HG03457 (cell line): ENCODE measurements at regions not wholly inside any gene's neighbourhood (a gene's known extent, or its start where the extent isn't known, plus 50 kb on each side); places are given as distances from the start of the nearest gene placed in this dataset.
"Not testable (repeated sequence)": the region's sequence is repeated elsewhere in the genome, so short reads cannot be mapped to it uniquely, and the experiment has no call there.

Source experiments
- ATAC-seq: cut with Tn5 transposase; IDR thresholded peaks from one replicate; pipeline ENCODE4 v1.9.1; 2021; ENCODE audit warnings: moderate number of reproducible peaks; ENCODE audit not compliant: unreplicated experiment

DNA sequence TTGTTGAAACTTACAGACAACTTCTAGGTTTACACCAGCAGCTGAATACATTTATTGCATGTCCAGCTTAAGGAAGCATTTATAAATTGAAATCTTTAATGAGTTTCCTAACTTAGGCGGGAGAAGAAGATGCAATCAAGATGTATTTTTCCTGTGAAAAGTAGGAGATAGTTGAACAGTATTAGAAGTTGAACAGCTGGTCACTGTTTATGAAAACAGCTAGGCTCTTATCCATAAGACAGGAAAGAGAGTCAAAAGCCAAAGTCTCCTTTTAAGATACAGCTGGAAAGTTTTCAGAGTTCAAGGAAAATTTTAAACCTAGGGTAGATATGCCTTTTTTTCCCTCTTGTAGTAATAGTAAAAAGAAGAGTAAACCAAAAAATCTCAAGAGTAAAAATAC is 236.1 kb upstream of the FERD3L start:
- no peak for ATAC-seq

DNA sequence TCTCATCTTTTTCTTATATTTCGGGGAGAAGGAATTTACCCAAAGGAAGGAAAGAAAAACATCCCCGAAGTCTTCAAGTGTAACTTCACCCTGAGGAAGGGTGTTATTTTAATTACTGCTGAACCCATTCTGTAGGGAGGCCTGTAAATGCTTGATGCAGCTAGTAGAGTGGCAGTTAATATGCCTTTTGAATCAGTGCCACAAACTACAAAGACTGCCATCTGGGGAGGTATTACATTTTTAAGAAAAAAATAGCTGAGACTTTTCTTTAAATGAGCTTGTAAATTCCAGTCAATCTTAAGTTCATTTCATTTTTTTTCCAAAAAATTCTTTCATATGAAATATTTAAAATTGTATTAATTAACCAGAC is 233.1 kb upstream of the FERD3L start:
- no peak for ATAC-seq

DNA sequence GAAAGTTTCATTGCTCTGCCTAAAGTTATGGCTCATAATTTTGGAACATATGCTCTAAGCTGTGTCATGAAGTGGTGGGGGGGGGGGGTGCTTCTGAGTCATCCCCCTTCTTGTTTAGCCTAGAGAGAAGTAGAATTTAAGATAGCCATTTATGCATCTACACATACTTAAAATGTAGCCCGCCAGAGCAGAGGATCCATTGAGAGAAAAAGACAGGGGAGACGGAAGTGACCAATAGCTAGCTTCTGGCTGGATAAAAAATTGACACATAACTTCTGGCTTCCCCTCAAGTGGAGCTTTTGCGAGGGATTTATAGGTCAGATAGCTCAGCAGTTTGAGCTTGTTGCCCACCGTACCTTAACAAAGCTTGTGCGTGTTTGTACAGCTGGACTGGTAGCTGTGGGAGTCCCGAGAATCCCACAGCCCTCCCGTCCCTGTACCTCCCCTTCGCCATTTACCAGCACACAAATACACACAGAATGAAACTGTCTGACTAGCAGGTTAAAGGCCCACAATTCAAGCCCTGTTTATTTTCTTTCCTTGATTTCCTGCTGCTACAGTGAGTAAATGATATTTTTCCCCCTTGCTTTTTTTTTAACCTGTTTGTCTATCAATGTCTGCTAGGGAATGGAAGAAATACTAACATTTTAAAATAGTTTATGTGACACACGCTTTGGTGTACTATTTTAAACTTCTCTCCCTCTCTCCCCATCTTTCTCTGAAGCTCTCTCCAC is 232.6 kb upstream of the FERD3L start:
- no peak for ATAC-seq

DNA sequence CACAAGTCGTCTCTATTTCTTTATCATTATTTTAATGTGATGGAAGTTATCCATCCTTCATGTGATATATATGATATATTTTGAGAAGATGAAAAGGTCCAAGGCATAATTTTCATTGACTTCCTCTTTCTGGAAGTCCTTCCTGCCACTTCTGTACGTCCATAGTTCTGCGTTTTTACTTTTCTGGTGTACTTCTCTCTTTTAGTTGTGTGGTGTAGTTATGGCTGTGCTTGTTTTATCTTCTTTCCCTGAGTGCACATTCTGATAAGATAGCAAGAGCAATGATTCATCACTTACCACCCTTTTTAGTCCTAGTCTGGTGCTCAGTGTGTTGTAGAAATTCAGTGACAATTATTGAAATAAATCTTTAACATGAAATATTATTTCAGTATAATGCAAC is 231.3 kb upstream of the FERD3L start:
- ATAC-seq: no peak

- ATAC-seq: no peak
Measured at GRCh38 chr7:19375976-19376375, 230.8 kb upstream of the FERD3L start.

GRCh38 chr7:19373334-19373733 is 228.1 kb upstream of the FERD3L start:
- ATAC-seq: no peak

DNA sequence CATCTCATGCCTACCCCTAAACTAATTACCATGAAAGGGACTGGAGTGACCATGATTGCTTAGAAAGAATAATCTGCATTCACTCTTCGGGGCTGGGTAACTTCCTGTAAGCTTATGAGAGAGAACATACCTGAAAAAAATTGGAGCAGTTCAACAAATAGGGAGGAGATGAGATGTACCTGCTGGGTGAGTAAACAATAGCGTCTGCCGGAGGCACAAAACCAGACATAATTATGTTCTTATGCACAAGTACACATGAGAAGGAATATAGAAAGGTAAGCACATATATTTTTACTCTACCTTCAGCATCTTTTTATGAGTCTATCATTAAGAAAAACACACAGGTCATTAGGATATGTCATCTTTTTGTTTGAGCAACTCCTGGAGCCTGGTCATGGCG is 224.6 kb upstream of the FERD3L start:
- no peak for ATAC-seq

DNA sequence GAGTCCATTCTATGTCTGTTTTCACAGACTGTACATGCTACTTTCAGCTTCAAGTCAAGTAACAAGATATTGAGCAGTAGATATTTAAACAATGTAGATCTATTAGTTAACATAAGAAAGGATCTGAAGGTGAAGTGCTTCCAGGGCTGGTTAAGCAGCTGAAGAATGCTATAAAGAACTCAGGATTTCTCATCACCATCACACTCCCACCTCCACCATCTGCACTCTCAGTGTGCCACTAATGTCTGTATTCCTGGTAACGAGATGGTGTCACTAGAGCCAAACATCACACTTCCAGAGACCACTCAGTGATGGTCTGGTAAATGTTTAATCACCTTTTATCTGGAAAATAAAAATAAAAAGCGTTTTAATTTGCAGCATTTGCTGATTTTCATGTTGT is 224.0 kb upstream of the FERD3L start:
- ATAC-seq: no peak

GRCh38 chr7:19368491-19368925 is 223.3 kb upstream of the FERD3L start:
- ATAC-seq: no peak

GRCh38 chr7:19364950-19365349 is 219.7 kb upstream of the FERD3L start:
- no peak for ATAC-seq

DNA sequence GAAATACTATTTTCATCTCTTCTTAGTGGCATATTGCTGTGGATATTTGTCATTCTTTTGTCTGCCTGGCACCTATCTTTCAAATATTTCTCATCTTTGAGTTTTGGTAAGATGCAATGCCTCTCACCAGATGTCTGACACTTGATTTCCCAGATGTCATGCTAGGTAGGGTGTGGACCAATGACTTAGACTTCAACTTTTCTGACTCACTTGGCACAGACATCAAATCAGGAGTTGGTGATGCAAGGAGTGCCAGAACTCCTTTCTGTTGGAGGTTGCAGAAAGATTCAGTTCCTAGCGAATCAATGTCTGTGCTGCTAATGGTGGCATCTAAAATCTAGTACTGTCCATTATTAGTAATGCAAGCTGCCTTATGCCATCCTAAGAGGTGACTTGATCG is 216.9 kb upstream of the FERD3L start:
- ATAC-seq: no peak

DNA sequence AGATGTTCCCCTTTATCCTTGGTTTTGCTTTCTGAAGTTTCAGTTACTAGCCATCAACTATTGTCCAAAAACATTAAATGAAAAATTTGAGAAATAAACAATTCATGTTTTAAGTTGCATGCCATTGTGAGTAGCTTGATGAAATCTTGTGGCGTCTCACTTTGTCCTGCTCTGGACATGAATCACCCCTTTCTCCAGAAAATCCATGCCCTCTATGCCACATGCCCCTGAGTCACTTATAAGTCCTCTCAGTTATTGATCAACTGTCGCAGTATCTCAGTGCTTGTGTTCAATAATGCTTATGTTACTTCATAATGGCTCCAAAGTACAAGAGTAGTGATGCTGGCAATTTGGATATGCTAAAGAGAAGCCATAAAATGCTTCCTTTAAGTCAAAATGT is 208.0 kb upstream of the FERD3L start:
- no peak for ATAC-seq

- no peak for ATAC-seq
Measured at GRCh38 chr7:19352305-19352695, 207.1 kb upstream of the FERD3L start.

DNA sequence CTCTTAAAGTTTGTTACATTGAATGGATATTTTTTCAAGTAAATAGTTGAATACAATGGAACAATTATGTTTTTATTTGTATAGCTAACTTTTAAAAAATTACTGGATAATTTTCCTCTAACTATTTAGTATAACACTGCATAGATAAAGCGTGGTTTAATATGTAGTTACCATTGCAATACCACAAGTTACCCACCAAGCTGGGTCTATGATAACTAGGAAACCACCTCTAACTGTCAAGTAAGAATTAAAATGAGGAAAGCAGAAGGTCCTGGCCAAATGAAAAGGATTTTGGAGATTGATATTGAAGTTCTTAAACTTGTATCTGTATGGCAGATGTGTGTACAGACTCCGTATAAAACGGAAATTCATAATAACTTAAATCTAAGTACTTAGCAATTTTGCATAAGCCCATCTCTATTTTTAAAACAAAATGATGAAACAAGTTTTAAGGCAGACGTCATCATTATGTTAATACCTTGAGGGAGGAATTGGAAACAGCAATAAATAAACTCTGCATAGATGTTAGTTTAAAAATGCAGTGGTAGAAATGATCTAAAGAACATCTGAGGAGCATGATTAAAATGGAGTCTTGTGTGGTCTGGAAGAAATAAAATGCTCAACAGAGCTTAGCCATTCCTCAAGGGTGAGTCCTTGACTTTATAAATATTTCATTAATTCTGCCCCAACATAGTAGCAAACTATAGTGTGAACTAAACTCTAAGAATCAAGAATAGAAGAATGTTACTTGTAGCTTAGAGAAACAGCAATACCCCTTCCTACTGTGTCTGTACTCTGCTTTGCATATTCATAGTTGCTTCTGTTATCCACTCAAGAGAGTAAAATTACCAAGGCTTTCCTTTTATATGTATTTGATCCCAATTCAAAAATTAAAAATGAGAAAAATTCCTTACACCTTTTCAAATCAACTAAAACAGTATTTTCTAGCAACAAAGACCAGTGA is 206.4 kb upstream of the FERD3L start:
- ATAC-seq: no peak

GRCh38 chr7:19339512-19339911 is 194.3 kb upstream of the FERD3L start:
- no peak for ATAC-seq

DNA sequence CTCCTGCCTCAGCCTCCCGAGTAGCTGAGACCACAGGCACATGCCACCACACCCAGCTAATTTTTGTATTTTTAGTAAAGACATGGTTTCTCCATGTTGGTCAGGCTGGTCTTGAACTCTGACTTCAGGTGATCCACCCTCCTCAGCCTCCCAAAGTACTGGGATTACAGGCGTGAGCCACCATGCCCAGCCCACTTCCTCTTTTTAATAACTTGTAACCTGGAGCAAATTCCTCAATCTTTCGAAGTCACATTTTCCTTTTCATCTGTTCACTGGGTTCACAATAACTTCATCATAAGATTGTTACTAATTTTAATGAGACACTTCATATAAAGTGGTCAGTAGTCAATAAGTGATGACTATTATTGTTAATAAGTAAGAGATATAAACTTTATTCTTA is 193.3 kb upstream of the FERD3L start:
- ATAC-seq: not testable (repeated sequence)

DNA sequence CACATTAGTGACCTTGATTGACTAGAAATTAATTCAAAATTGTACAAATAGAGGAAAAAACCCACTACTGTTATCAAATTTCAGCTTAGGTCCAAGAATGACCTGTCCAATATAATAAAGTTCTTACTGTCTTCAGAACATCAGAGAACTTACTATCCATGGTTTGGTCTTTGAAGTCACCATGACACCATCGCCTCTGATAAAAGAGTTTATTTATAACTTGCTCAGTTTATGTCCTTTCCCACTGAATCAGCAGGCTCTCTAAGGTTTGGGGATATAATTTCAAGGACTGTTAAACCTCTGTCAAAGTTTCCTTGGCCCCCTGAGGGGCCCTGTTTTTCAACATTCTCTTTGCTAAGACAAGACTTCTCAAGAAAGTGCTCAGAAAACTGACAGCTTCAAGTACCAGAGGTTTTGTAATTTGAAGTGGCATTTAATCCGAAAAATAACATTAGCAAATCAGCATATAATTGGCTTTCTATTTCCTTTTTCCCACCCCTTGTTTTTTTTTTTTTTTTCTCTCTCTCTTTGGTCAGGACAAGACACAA is 191.7 kb upstream of the FERD3L start:
- ATAC-seq: no peak

- ATAC-seq: no peak
Measured at GRCh38 chr7:19333706-19334105, 188.5 kb upstream of the FERD3L start.

DNA sequence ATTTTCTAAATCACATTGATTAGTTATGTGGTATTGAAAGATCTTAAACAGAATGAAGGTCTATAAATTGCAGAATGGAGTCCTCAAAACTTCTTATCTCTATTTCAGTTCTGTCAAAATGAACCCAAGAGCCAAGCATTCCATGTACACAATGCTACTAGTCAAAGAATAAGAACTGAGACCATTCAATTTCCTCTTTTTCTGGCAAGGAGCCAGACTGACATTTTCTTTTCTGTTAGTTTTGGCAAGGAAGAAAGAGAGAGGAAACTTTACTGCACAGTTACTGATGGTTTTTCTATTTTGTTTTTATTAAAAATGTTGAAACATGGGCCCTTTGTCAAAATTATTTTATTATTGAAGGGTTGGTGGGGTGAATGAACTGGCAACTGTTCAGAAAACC is 181.8 kb upstream of the FERD3L start:
- ATAC-seq: no peak

- ATAC-seq: no peak
Measured at GRCh38 chr7:19322002-19322401, 176.8 kb upstream of the FERD3L start.

- ATAC-seq: no peak
Measured at GRCh38 chr7:19318287-19318686, 173.1 kb upstream of the FERD3L start.

- no peak for ATAC-seq
Measured at GRCh38 chr7:19317461-19317860, 172.2 kb upstream of the FERD3L start.
